Vagina (tissue), 2 donors: ENCODE measurements at regions not wholly inside any gene's neighbourhood (a gene's known extent, or its start where the extent isn't known, plus 50 kb on each side); places are given as distances from the start of the nearest gene placed in this dataset.

Source experiments
- POLR2A ChIP-seq, 2 donors: fragments of 450-650 bp; IDR thresholded peaks; one replicate each; pipeline ENCODE4 v1.6.1; 2017; ENCODE audit warnings: antibody characterized with exemption in 2 of 2, mild to moderate bottlenecking in 2 of 2, moderate library complexity in 2 of 2
- TF ChIP-seq, protein P1 (sequence below), 3 experiments: fragments of 450-650 bp in 2 of 3; fragments of 200-600 bp in 1 of 3; sonication (generic) in 1 of 3; IDR thresholded peaks; one replicate each; pipeline ENCODE4 v1.5.1; 2017 to 2019; ENCODE audit warnings: antibody characterized with exemption in 3 of 3, mild to moderate bottlenecking in 2 of 3, moderate library complexity in 2 of 3

GRCh38 chr9:18032636-18033035 lies 441.3 kb upstream of the ADAMTSL1 start:
- TF ChIP-seq, protein P1, sequence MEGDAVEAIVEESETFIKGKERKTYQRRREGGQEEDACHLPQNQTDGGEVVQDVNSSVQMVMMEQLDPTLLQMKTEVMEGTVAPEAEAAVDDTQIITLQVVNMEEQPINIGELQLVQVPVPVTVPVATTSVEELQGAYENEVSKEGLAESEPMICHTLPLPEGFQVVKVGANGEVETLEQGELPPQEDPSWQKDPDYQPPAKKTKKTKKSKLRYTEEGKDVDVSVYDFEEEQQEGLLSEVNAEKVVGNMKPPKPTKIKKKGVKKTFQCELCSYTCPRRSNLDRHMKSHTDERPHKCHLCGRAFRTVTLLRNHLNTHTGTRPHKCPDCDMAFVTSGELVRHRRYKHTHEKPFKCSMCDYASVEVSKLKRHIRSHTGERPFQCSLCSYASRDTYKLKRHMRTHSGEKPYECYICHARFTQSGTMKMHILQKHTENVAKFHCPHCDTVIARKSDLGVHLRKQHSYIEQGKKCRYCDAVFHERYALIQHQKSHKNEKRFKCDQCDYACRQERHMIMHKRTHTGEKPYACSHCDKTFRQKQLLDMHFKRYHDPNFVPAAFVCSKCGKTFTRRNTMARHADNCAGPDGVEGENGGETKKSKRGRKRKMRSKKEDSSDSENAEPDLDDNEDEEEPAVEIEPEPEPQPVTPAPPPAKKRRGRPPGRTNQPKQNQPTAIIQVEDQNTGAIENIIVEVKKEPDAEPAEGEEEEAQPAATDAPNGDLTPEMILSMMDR (IDR thresholded peaks at IDR 0.05) = no peak
- no peak for TF ChIP-seq POLR2A (IDR thresholded peaks at IDR 0.05)
